HCT116 (cell line): ENCODE measurements at regions not wholly inside any gene's neighbourhood (a gene's known extent, or its start where the extent isn't known, plus 50 kb on each side); places are given as distances from the start of the nearest gene placed in this dataset.

Experiments
- ATAC-seq: fragments of 200-7000 bp; cut with Tn5 transposase; 2 replicates; pipeline ENCODE4 v1.9.1; 2020; ENCODE audit warnings: mild to moderate bottlenecking, moderate library complexity
- BruUV-seq: library from RNA; stranded (reverse); fragments of 400-500 nt; replicated peaks from 2 replicates; lab custom pipeline; 2021; lab: Mats Ljungman, UMichigan
- CTCF ChIA-PET: fragments of 300-600 bp; sonication (Branson Sonifier 250); formaldehyde crosslinking; loops from one replicate; lab custom pipeline; 2021; ENCODE audit warnings: antibody characterized with exemption; lab: Charles Lee
- POLR2A ChIA-PET: fragments of 300-600, 350-600 bp; sonication (Branson Sonifier 250); formaldehyde crosslinking; loops from one replicate; lab custom pipeline; 2021; ENCODE audit warnings: antibody characterized with exemption; lab: Charles Lee
- RAD21 ChIA-PET, 2 experiments: fragments of 300-600 bp; sonication (Branson Sonifier 250); formaldehyde crosslinking; loops; one replicate each; lab custom pipeline; 2023; ENCODE audit warnings: low total read pairs in 2 of 2; ENCODE audit not compliant: uncharacterized antibody in 2 of 2, unreplicated experiment in 2 of 2, low non-redundant PET in 1 of 2; lab: Charles Lee
- DNase-seq: peaks from one replicate; pipeline ENCODE4 v3.0.0-alpha.2; 2010; ENCODE audit warnings: low read depth, low spot score
- H2AFZ ChIP-seq: fragments of 200-600 bp; shearing (Covaris generic), sonication (generic); 2 replicates; pipeline ENCODE4 v1.6.1; 2017; ENCODE audit warnings: low read depth, mixed run types, mixed read lengths, antibody characterized with exemption, low read length; ENCODE audit not compliant: poor library complexity, severe bottlenecking
- H3K27ac ChIP-seq: 2 replicates; pipeline ENCODE4 v1.5.1; 2012; ENCODE audit warnings: low read depth, low read length
- H3K27me3 ChIP-seq: fragments of 200-600 bp; sonication (generic); 2 replicates; pipeline ENCODE4 v1.6.1; 2016; ENCODE audit warnings: mixed run types, low read length, mixed read lengths; ENCODE audit not compliant: insufficient read depth
- H3K36me3 ChIP-seq, 2 experiments: fragments of 200-500 bp in 1 of 2; fragments of 200-600 bp in 1 of 2; sonication (Bioruptor generic) in 1 of 2; sonication (generic) in 1 of 2; 2 replicates each; pipeline versions ENCODE4 v1.5.1 to v1.6.1; 2014 to 2016; ENCODE audit warnings: low read length in 2 of 2, inconsistent platforms in 1 of 2, mixed read lengths in 1 of 2, mixed run types in 1 of 2; ENCODE audit not compliant: insufficient read depth in 2 of 2, control insufficient read depth in 1 of 2
- H3K4me1 ChIP-seq, 2 experiments: fragments of 200-600 bp in 1 of 2; sonication (generic) in 1 of 2; 2 replicates each; pipeline versions ENCODE4 v1.5.1 to v1.6.1; 2012 to 2017; ENCODE audit warnings: low read length in 2 of 2, inconsistent platforms in 1 of 2, mild to moderate bottlenecking in 1 of 2, mixed read lengths in 1 of 2, mixed run types in 1 of 2, moderate library complexity in 1 of 2; ENCODE audit not compliant: insufficient read depth in 2 of 2, control insufficient read depth in 1 of 2
- H3K4me2 ChIP-seq: fragments of 200-600 bp; sonication (generic); 2 replicates; pipeline ENCODE4 v1.6.1; 2017; ENCODE audit warnings: mixed run types, low read length, mixed read lengths
- H3K4me3 ChIP-seq, 2 experiments: fragments of 200-600 bp in 1 of 2; sonication (generic) in 1 of 2; replicated peaks in 1 of 2; 2 replicates each; pipeline ENCODE4 v1.5.1; 2011 to 2016; ENCODE audit warnings: low read length in 2 of 2, control low read depth in 1 of 2, low read depth in 1 of 2, mild to moderate bottlenecking in 1 of 2, mixed read lengths in 1 of 2, mixed run types in 1 of 2
- H3K79me2 ChIP-seq: fragments of 200-600 bp; sonication (generic); 2 replicates; pipeline ENCODE4 v1.6.1; 2017; ENCODE audit warnings: mild to moderate bottlenecking, mixed run types, low read length, moderate library complexity, mixed read lengths; ENCODE audit not compliant: insufficient read depth
- H3K9ac ChIP-seq: fragments of 200-600 bp; sonication (generic); 2 replicates; pipeline ENCODE4 v1.6.1; 2016; ENCODE audit warnings: low read length, mixed read lengths
- H3K9me2 ChIP-seq: fragments of 200-600 bp; sonication (generic), shearing (Covaris generic); 2 replicates; pipeline ENCODE4 v1.6.1; 2017; ENCODE audit warnings: mixed run types, mild to moderate bottlenecking, moderate library complexity; ENCODE audit not compliant: insufficient read depth
- H3K9me3 ChIP-seq, 2 experiments: fragments of 200-500 bp in 1 of 2; fragments of 200-600 bp in 1 of 2; sonication (Bioruptor generic) in 1 of 2; sonication (generic) in 1 of 2; 2 replicates each; pipeline ENCODE4 v1.6.1; 2014 to 2017; ENCODE audit warnings: low read length in 2 of 2, mixed read lengths in 2 of 2, inconsistent platforms in 1 of 2, low read depth in 1 of 2, mild to moderate bottlenecking in 1 of 2, mixed run types in 1 of 2, moderate library complexity in 1 of 2; ENCODE audit not compliant: control insufficient read depth in 1 of 2, insufficient read depth in 1 of 2
- H4K20me1 ChIP-seq: fragments of 200-600 bp; sonication (generic), shearing (Covaris generic); 2 replicates; pipeline ENCODE4 v1.6.1; 2017; ENCODE audit warnings: mixed run types, mild to moderate bottlenecking, moderate library complexity; ENCODE audit not compliant: insufficient read depth
- ATF3 ChIP-seq: IDR thresholded peaks from 2 replicates; pipeline ENCODE4 v1.6.1; 2012
- CEBPB ChIP-seq: IDR thresholded peaks from 2 replicates; pipeline ENCODE4 v1.6.1; 2012; ENCODE audit warnings: low read depth
- EZH2phosphoT487 ChIP-seq: fragments of 200-600 bp; IDR thresholded peaks from 2 replicates; pipeline ENCODE4 v1.6.1; 2018; ENCODE audit warnings: antibody characterized with exemption, borderline replicate concordance
- FOSL1 ChIP-seq: IDR thresholded peaks from 2 replicates; pipeline ENCODE4 v1.6.1; 2012; ENCODE audit warnings: low read depth
- ZNF274 ChIP-seq: fragments of 200-500 bp; sonication (Bioruptor generic); IDR thresholded peaks from 2 replicates; pipeline ENCODE4 v1.6.1; 2014; ENCODE audit warnings: mild to moderate bottlenecking, low read depth, low read length, inconsistent platforms
- intact Hi-C: fragments of 100-400 bp; cut with micrococcal nuclease; formaldehyde crosslinking; loops from 2 replicates; pipeline ENCODE4 v1.10.0; 2022

GRCh38 chr1:209527372-209527771 lies 56.1 kb upstream of the CAMK1G start:
- Histone ChIP-seq H3K4me3 (no peak overlapping the region), H2AFZ (no peak overlapping the region), H3K4me1 (no peaks in the 10 kb centered on the region), H4K20me1 (no peaks in the 10 kb centered on the region), H3K27me3 (peaks cover 79% of the 10 kb centered on the region), H3K27ac (no peak overlapping the region), H3K9ac (no peak overlapping the region)
- CTCF ChIA-PET: no interaction called here
- ATAC-seq: no peak
- no TSS peak for BruUV-seq
- RAD21 ChIA-PET: no interaction called here
- TF ChIP-seq ZNF274: no peak
- TF ChIP-seq, all 23 proteins: peak for 0
- Histone ChIP-seq H3K9me2 (no peaks in the 10 kb centered on the region), H3K9me3 (no peaks in the 10 kb centered on the region), H3K36me3 (no peaks in the 10 kb centered on the region), H3K4me2 (no peak overlapping the region), H3K79me2 (no peaks in the 10 kb centered on the region)
- intact Hi-C loops: no loop called here
- DNase-seq: no peak
- POLR2A ChIA-PET: no interaction called here

- H3K27ac ChIP-seq: no peak overlapping the region
- ATAC-seq: no peak
Observed at GRCh38 chr1:209527993-209528717, 55.4 kb upstream of the CAMK1G start.

More at GRCh38 chr1:209527993-209528717, 55.4 kb upstream of the CAMK1G start:
- DNase-seq: no peak
- POLR2A ChIA-PET: no interaction called here
- Histone ChIP-seq H4K20me1 (no peaks in the 10 kb centered on the region), H3K27me3 (peaks cover 80% of the 10 kb centered on the region), H3K9ac (no peak overlapping the region), H3K9me3 (no peaks in the 10 kb centered on the region), H2AFZ (no peak overlapping the region), H3K4me1 (no peaks in the 10 kb centered on the region), H3K9me2 (no peaks in the 10 kb centered on the region), H3K4me2 (no peak overlapping the region), H3K79me2 (no peaks in the 10 kb centered on the region), H3K4me3 (no peak overlapping the region), H3K36me3 (no peaks in the 10 kb centered on the region)
- no TSS peak for BruUV-seq
- no peak for TF ChIP-seq FOSL1
- no peak for TF ChIP-seq EZH2phosphoT487
- TF ChIP-seq ATF3: no peak
- TF ChIP-seq CEBPB: no peak
- CTCF ChIA-PET: no interaction called here
- intact Hi-C loops: no loop called here
- RAD21 ChIA-PET: no interaction called here
